IMR-90 (cell line): ENCODE measurements at regions not wholly inside any gene's neighbourhood (a gene's known extent, or its start where the extent isn't known, plus 50 kb on each side); places are given as distances from the start of the nearest gene placed in this dataset.

Experiments
- ATAC-seq: fragments of 200-7000 bp; cut with Tn5 transposase; 2 replicates; pipeline ENCODE4 v1.9.1; 2020; ENCODE audit warnings: low read depth, mild to moderate bottlenecking, moderate library complexity
- BruUV-seq: library from RNA; stranded (reverse); fragments of 400-500 nt; replicated peaks from 2 replicates; lab custom pipeline; 2021; lab: Mats Ljungman, UMichigan
- CTCF ChIA-PET: fragments of 300-600 bp; formaldehyde crosslinking; extraction: SDS; loops from one replicate; lab custom pipeline; 2021; ENCODE audit warnings: antibody characterized with exemption; lab: Yijun Ruan, JAX
- POLR2A ChIA-PET: fragments of 300-600 bp; sonication (Branson Sonifier 250); formaldehyde crosslinking; loops from one replicate; lab custom pipeline; 2022; ENCODE audit warnings: antibody characterized with exemption; ENCODE audit not compliant: unreplicated experiment; lab: Charles Lee
- DNase-seq: peaks from one replicate; pipeline ENCODE4 v3.0.0; 2013
- H2AFZ ChIP-seq: replicated peaks from 2 replicates; pipeline ENCODE3; 2013; ENCODE audit warnings: low read length, mild to moderate bottlenecking; ENCODE audit not compliant: poor library complexity
- H2AK5ac ChIP-seq: 2 replicates; pipeline ENCODE4 v1.6.1; 2013; ENCODE audit warnings: low read depth, low read length, inconsistent platforms
- H2AK9ac ChIP-seq: replicated peaks from 2 replicates; pipeline ENCODE3; 2013; ENCODE audit warnings: mild to moderate bottlenecking, low read depth, low read length, moderate library complexity; ENCODE audit not compliant: poor library complexity
- H2BK120ac ChIP-seq: 2 replicates; pipeline ENCODE4 v1.6.1; 2013; ENCODE audit warnings: low read depth, low read length, inconsistent platforms
- H2BK15ac ChIP-seq: 3 replicates; pipeline ENCODE4 v1.6.1; 2013; ENCODE audit warnings: low read depth, low read length, inconsistent platforms
- H2BK20ac ChIP-seq: 2 replicates; pipeline ENCODE4 v1.6.1; 2013; ENCODE audit warnings: low read depth, mild to moderate bottlenecking, inconsistent platforms, low read length, moderate library complexity
- H2BK5ac ChIP-seq: 2 replicates; pipeline ENCODE4 v1.6.1; 2013; ENCODE audit warnings: mild to moderate bottlenecking, low read depth, low read length, inconsistent platforms; ENCODE audit not compliant: poor library complexity, severe bottlenecking
- H3K14ac ChIP-seq: replicated peaks from 2 replicates; pipeline ENCODE4 v1.6.1; 2013; ENCODE audit warnings: low read depth, low read length, inconsistent platforms
- H3K18ac ChIP-seq: 2 replicates; pipeline ENCODE4 v1.6.1; 2013; ENCODE audit warnings: low read depth, low read length, control low read depth
- H3K23ac ChIP-seq: 2 replicates; pipeline ENCODE4 v1.6.1; 2013; ENCODE audit warnings: low read depth, low read length, inconsistent platforms
- H3K27ac ChIP-seq: 2 replicates; pipeline ENCODE4 v1.5.1; 2013; ENCODE audit warnings: mild to moderate bottlenecking, control low read depth, low read length; ENCODE audit not compliant: insufficient read depth
- H3K27me3 ChIP-seq: 2 replicates; pipeline ENCODE4 v1.6.1; 2013; ENCODE audit warnings: low read length; ENCODE audit not compliant: control insufficient read depth, insufficient read depth
- H3K36me3 ChIP-seq: 2 replicates; pipeline ENCODE4 v1.6.1; 2013; ENCODE audit warnings: low read length, mixed read lengths; ENCODE audit not compliant: control insufficient read depth, insufficient read depth
- H3K4ac ChIP-seq: 2 replicates; pipeline ENCODE4 v1.6.1; 2013; ENCODE audit warnings: low read depth, low read length, inconsistent platforms
- H3K4me1 ChIP-seq: 2 replicates; pipeline ENCODE4 v1.6.1; 2013; ENCODE audit warnings: low read length, mixed read lengths; ENCODE audit not compliant: control insufficient read depth, insufficient read depth
- H3K4me2 ChIP-seq: 2 replicates; pipeline ENCODE4 v1.6.1; 2013; ENCODE audit warnings: low read depth, mild to moderate bottlenecking, control low read depth, low read length, moderate library complexity
- H3K4me3 ChIP-seq: 2 replicates; pipeline ENCODE4 v1.5.1; 2013; ENCODE audit warnings: low read depth, mild to moderate bottlenecking, control low read depth, low read length, moderate library complexity; ENCODE audit not compliant: insufficient read depth
- H3K56ac ChIP-seq: 2 replicates; pipeline ENCODE4 v1.6.1; 2013; ENCODE audit warnings: low read length, inconsistent platforms; ENCODE audit not compliant: insufficient read depth; ENCODE audit errors: extremely low read depth
- H3K79me1 ChIP-seq, 2 experiments: 2 replicates each; pipeline ENCODE4 v1.6.1; 2013; ENCODE audit warnings: low read length in 2 of 2, inconsistent platforms in 1 of 2, low read depth in 1 of 2
- H3K9ac ChIP-seq: 2 replicates; pipeline ENCODE4 v1.6.1; 2013; ENCODE audit warnings: low read depth, low read length, control low read depth
- H3K9me1 ChIP-seq: 2 replicates; pipeline ENCODE4 v1.6.1; 2013; ENCODE audit warnings: low read length, inconsistent platforms; ENCODE audit not compliant: insufficient read depth
- H3K9me3 ChIP-seq: 2 replicates; pipeline ENCODE4 v1.6.1; 2013; ENCODE audit warnings: low read length; ENCODE audit not compliant: control insufficient read depth, insufficient read depth
- H4K20me1 ChIP-seq: 2 replicates; pipeline ENCODE4 v1.6.1; 2013; ENCODE audit warnings: low read length, inconsistent platforms; ENCODE audit not compliant: insufficient read depth
- H4K5ac ChIP-seq: 2 replicates; pipeline ENCODE4 v1.6.1; 2013; ENCODE audit warnings: mild to moderate bottlenecking, low read depth, low read length, control low read depth
- H4K8ac ChIP-seq, 2 experiments: 2 replicates each; pipeline ENCODE4 v1.6.1; 2013; ENCODE audit warnings: low read depth in 2 of 2, low read length in 2 of 2, control low read depth in 1 of 2, inconsistent platforms in 1 of 2
- H4K91ac ChIP-seq: 2 replicates; pipeline ENCODE4 v1.6.1; 2013; ENCODE audit warnings: low read depth, low read length, inconsistent platforms; ENCODE audit not compliant: insufficient read depth
- BHLHE40 ChIP-seq: fragments of 150-350 bp; IDR thresholded peaks from 2 replicates; pipeline ENCODE4 v1.6.1; 2016; ENCODE audit warnings: mild to moderate bottlenecking, low read depth, low read length
- CEBPB ChIP-seq: IDR thresholded peaks from 2 replicates; pipeline ENCODE4 v1.6.1; 2012; ENCODE audit warnings: low read depth, low read length, improper control_type of control experiment
- CHD1 ChIP-seq: IDR thresholded peaks from 2 replicates; pipeline ENCODE4 v1.6.1; 2012; ENCODE audit warnings: low read depth, low read length, improper control_type of control experiment
- ELK1 ChIP-seq: fragments of 150-350 bp; IDR thresholded peaks from 2 replicates; pipeline ENCODE4 v1.6.1; 2016; ENCODE audit warnings: low read depth, mild to moderate bottlenecking, low read length, moderate library complexity, borderline replicate concordance
- FOS ChIP-seq: fragments of 150-350 bp; IDR thresholded peaks from 2 replicates; pipeline ENCODE4 v1.6.1; 2016; ENCODE audit warnings: low read depth, low read length
- MAFK ChIP-seq: IDR thresholded peaks from 2 replicates; pipeline ENCODE4 v1.6.1; 2012; ENCODE audit warnings: low read depth, low read length, improper control_type of control experiment
- MAZ ChIP-seq: IDR thresholded peaks from 2 replicates; pipeline ENCODE4 v1.6.1; 2012; ENCODE audit warnings: low read depth, mild to moderate bottlenecking, low read length, improper control_type of control experiment, moderate library complexity, borderline replicate concordance
- MXI1 ChIP-seq: IDR thresholded peaks from 2 replicates; pipeline ENCODE4 v1.6.1; 2012; ENCODE audit warnings: low read depth, mild to moderate bottlenecking, low read length, moderate library complexity, borderline replicate concordance
- NFE2L2 ChIP-seq: fragments of 150-350 bp; IDR thresholded peaks from 2 replicates; pipeline ENCODE4 v1.6.1; 2016; ENCODE audit warnings: low read depth, mild to moderate bottlenecking, low read length
- POLR2A ChIP-seq: IDR thresholded peaks from 2 replicates; pipeline ENCODE4 v1.6.1; 2012; ENCODE audit warnings: mild to moderate bottlenecking, low read depth, low read length
- RAD21 ChIP-seq: IDR thresholded peaks from 2 replicates; pipeline ENCODE4 v1.6.1; 2012; ENCODE audit warnings: low read length, improper control_type of control experiment
- RCOR1 ChIP-seq: IDR thresholded peaks from 2 replicates; pipeline ENCODE4 v1.6.1; 2012; ENCODE audit warnings: mild to moderate bottlenecking, low read length, improper control_type of control experiment; ENCODE audit not compliant: insufficient replicate concordance
- RFX5 ChIP-seq: IDR thresholded peaks from 2 replicates; pipeline ENCODE4 v1.8.0; 2012; ENCODE audit warnings: low read depth, mild to moderate bottlenecking, low read length, moderate library complexity
- SMC3 ChIP-seq: fragments of 150-350 bp; IDR thresholded peaks from 2 replicates; pipeline ENCODE4 v1.6.1; 2016; ENCODE audit warnings: low read depth, mild to moderate bottlenecking, antibody characterized with exemption, low read length, moderate library complexity
- USF2 ChIP-seq: fragments of 150-350 bp; IDR thresholded peaks from 2 replicates; pipeline ENCODE4 v1.6.1; 2017; ENCODE audit warnings: mild to moderate bottlenecking, antibody characterized with exemption, low read length, low read depth
- WGBS, 2 experiments: methylation state at CpG; one replicate each; pipeline versions ENCODE4 v1.1.5 to v1.1.7; 2013; ENCODE audit warnings: missing lambda C conversion rate in 2 of 2; ENCODE audit not compliant: insufficient read length in 1 of 2; ENCODE audit errors: extremely low coverage in 2 of 2; 5-methylcytosine and 5-hydroxymethylcytosine counted together
- dilution Hi-C: fragments of 300-500 bp; cut with HindIII; formaldehyde crosslinking; loops from one replicate; pipeline ENCODE4 v1.14.3; 2018; ENCODE audit warnings: low sequenced_read_pairs; ENCODE audit not compliant: unreplicated experiment
- in situ Hi-C: fragments of 300-500 bp; cut with MboI; formaldehyde crosslinking; loops from 3 replicates; pipeline ENCODE4 v1.14.3; 2019; ENCODE audit warnings: low sequenced_read_pairs, inconsistent platforms, mixed read lengths
- intact Hi-C: fragments of 100-400 bp; cut with micrococcal nuclease; formaldehyde crosslinking; loops from 2 replicates; pipeline ENCODE4 v1.10.0; 2022
- TF ChIP-seq, protein P1 (sequence below): conservative IDR thresholded peaks from 2 replicates; pipeline ENCODE4 v1.5.1; 2012; ENCODE audit warnings: mild to moderate bottlenecking, low read depth, low read length, improper control_type of control experiment

DNA sequence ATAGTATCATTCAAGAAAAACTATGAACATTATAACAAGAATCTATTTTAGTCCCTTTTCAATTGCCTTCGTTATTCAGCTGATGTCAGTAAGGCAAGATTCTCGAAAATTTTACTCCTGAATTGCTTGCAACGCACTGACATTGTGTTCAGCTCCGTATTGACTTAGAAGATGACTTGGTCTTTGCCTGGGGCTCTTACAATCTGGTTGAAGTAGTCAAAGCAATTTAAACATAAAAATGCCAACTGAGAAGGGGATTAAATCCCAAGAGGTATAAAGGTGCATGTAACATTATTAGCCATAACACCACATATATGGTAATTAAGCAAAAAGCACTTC, 507.1 kb downstream of the CENPC start:
- in situ Hi-C loops: no loop called here
- Histone ChIP-seq H4K8ac (no peak overlapping the region), H2AFZ (no peak overlapping the region), H3K4me1 (no peaks in the 10 kb centered on the region), H3K27me3 (no peaks in the 10 kb centered on the region), H3K79me1 (no peaks in the 10 kb centered on the region), H3K14ac (no peak overlapping the region), H3K9me1 (no peaks in the 10 kb centered on the region), H3K4ac (no peak overlapping the region), H3K9me3 (peaks cover 9% of the 10 kb centered on the region), H2BK120ac (no peak overlapping the region), H3K56ac (no peak overlapping the region), H3K18ac (no peak overlapping the region), H2BK20ac (no peak overlapping the region), H2AK5ac (no peak overlapping the region), H2BK15ac (no peak overlapping the region), H3K27ac (no peak overlapping the region), H3K4me2 (no peak overlapping the region), H3K23ac (no peak overlapping the region), H4K20me1 (no peaks in the 10 kb centered on the region), H4K5ac (no peak overlapping the region), H3K36me3 (no peaks in the 10 kb centered on the region), H3K4me3 (no peak overlapping the region), H3K9ac (no peak overlapping the region), H4K91ac (no peak overlapping the region), H2AK9ac (no peak overlapping the region), H2BK5ac (no peak overlapping the region)
- no CpG with 5 or more reads among the region's 4 CpGs for WGBS, 2 experiments
- intact Hi-C loops: no loop called here
- ATAC-seq: no peak
- BruUV-seq: no TSS peak
- TF ChIP-seq CHD1: no peak
- no peak for TF ChIP-seq BHLHE40
- TF ChIP-seq, protein P1, sequence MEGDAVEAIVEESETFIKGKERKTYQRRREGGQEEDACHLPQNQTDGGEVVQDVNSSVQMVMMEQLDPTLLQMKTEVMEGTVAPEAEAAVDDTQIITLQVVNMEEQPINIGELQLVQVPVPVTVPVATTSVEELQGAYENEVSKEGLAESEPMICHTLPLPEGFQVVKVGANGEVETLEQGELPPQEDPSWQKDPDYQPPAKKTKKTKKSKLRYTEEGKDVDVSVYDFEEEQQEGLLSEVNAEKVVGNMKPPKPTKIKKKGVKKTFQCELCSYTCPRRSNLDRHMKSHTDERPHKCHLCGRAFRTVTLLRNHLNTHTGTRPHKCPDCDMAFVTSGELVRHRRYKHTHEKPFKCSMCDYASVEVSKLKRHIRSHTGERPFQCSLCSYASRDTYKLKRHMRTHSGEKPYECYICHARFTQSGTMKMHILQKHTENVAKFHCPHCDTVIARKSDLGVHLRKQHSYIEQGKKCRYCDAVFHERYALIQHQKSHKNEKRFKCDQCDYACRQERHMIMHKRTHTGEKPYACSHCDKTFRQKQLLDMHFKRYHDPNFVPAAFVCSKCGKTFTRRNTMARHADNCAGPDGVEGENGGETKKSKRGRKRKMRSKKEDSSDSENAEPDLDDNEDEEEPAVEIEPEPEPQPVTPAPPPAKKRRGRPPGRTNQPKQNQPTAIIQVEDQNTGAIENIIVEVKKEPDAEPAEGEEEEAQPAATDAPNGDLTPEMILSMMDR: no peak
- no peak for TF ChIP-seq SMC3
- no peak for TF ChIP-seq USF2
- TF ChIP-seq POLR2A: no peak
- no peak for TF ChIP-seq ELK1
- no peak for TF ChIP-seq MXI1
- no peak for TF ChIP-seq CEBPB
- no peak for TF ChIP-seq RCOR1
- no peak for TF ChIP-seq NFE2L2
- no peak for TF ChIP-seq MAFK
- no peak for TF ChIP-seq FOS
- no peak for TF ChIP-seq RAD21
- no peak for TF ChIP-seq MAZ
- no peak for TF ChIP-seq RFX5
- dilution Hi-C loops: no loop called here
- no peak for DNase-seq
- CTCF ChIA-PET: no interaction called here
- POLR2A ChIA-PET: no interaction called here
